HG03139 (cell line): ENCODE measurements at regions not wholly inside any gene's neighbourhood (a gene's known extent, or its start where the extent isn't known, plus 50 kb on each side); places are given as distances from the start of the nearest gene placed in this dataset.
"Not testable (repeated sequence)": the region's sequence is repeated elsewhere in the genome, so short reads cannot be mapped to it uniquely, and the experiment has no call there.

ENCODE experiments used
- ATAC-seq: cut with Tn5 transposase; IDR thresholded peaks from one replicate; pipeline ENCODE4 v1.9.1; 2021; ENCODE audit not compliant: unreplicated experiment

GRCh38 chr22:48718818-48719500 lies 1108.7 kb downstream of the BRD1 start:
- ATAC-seq, result no peak

- ATAC-seq, result no peak
These were observed 1109.5 kb downstream of the BRD1 start for GRCh38 chr22:48717883-48718817.

GRCh38 chr22:48717076-48717810 lies 1110.4 kb downstream of the BRD1 start:
- no peak for ATAC-seq

GRCh38 chr22:48716154-48716553 lies 1111.5 kb downstream of the BRD1 start:
- not testable (repeated sequence) for ATAC-seq

DNA sequence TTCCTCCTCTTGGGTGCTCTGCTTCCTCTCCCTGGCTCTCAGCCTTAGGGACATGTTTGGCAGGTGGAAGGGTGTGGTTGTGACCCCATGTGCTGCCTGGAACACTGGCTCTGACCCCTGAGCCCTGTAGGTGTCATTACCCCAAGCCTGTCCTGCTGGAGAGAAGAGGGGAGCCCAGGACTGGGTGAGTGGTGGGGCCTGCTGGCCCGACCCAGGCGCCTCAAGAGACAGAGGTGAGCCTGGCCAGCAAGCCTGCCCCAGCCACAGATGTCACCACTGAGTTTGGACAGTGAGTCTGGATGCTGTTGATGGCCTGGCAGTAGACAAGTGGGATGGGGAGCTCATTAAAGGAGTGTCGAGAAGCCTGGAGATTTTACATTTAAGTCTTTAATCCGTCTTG lies 1112.2 kb downstream of the BRD1 start:
- no peak for ATAC-seq

GRCh38 chr22:48714231-48714630 lies 1113.4 kb downstream of the BRD1 start:
- ATAC-seq, result no peak

GRCh38 chr22:48713272-48714205 lies 1114.1 kb downstream of the BRD1 start:
- no peak for ATAC-seq

- no peak for ATAC-seq
These were observed 1115.0 kb downstream of the BRD1 start for GRCh38 chr22:48712558-48713271.

DNA sequence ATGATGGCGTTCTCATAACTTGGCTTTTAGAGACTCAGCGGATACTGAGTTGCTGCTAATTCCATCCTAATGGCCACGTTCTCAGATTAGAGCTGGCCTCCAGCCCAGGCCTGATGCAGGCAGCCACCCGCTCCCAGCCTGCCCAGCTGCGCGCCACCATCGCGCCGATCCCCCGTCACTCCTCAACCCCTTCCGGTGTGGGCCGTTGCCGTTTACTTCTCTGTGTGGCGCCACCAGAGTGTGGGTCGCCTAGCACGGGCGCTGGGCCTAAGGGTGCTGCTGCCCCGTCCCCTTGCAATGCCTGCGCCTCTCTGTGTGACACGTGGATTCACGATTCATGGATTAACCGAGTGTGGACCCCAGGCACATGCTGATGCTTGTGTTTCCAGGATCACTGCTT lies 1116.0 kb downstream of the BRD1 start:
- no peak for ATAC-seq

DNA sequence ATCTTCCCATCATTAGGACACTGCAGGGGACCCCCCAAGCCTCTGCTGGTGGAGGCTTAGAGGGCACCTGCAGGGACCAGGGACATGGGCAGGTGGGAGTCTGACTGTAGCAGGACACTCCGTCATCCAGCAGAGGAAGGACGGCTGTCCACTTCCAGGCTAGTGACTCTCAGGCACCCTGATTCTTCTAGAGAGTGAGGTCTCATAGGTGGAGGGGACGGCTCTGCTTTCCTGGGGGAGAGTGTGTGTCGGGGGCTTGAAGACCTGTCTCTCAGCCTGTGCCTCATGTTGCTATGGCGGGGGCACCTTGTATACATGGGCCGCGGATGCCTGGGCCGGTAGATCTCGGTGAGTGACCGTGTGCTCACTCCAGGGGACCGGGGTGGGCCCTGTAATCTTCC lies 1116.6 kb downstream of the BRD1 start:
- no peak for ATAC-seq

GRCh38 chr22:48710410-48710809 lies 1117.3 kb downstream of the BRD1 start:
- ATAC-seq, result no peak

DNA sequence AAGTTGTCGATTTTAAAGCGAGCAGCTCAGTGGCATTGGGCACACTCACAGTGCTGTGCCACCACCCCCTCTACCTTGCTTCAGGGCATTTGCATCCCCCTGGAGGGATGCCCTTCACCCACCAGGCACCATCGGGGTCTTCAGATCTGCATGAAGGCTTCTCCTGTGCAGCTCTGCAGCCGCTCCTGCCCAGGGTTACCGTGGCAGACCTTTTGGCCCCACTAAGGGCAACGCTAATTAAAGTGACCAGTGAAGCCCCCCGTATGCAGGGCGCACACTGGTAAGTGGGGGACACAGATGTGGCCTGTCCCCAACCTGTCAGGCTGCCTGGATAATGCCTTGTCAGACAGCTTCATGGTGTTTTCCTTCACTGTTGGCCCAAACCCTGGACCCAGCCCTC lies 1117.7 kb downstream of the BRD1 start:
- ATAC-seq, result no peak

- ATAC-seq, result no peak
These were observed 1118.2 kb downstream of the BRD1 start for GRCh38 chr22:48709453-48709852.

GRCh38 chr22:48708558-48709245 lies 1119.0 kb downstream of the BRD1 start:
- no peak for ATAC-seq

DNA sequence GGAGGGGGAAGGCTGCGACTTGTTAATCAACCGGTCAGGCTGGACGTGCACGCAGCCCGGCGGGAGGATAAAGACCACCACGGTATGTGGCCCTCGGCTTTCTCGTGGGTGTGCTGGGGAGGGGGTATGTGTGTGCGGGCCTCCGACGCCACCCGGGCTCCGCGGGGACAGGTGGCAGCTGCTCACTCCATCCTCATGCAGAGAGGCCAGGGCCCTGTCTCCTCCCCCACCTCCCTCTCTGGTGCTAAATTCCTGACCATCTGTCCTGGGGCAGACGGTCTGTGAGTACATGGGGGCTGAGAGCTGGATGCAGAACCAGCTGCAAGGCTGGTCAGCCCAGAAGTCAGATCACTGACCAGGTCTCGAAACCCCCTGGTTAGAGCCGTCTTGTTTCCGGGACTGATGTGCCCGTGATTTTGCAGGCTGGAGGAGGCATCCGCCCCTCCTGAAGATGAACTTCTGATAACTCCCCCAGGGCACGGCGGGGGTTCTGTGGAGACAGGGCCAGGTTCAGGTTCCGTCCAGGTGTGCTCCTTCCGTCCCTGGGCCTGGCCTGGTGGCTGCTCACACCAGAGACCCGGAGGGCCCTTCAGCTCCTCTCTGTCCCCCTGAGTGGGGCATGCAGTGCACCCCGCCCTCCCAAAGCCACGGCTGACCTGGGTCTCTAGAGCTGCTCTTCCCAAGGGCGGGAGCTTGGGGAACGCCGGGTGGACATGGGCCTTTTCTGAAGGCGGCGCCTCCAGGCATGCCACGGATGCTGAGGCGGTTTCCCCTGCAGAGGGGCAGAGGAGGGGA lies 1119.7 kb downstream of the BRD1 start:
- ATAC-seq, result no peak

GRCh38 chr22:48706934-48707762 lies 1120.5 kb downstream of the BRD1 start:
- no peak for ATAC-seq

DNA sequence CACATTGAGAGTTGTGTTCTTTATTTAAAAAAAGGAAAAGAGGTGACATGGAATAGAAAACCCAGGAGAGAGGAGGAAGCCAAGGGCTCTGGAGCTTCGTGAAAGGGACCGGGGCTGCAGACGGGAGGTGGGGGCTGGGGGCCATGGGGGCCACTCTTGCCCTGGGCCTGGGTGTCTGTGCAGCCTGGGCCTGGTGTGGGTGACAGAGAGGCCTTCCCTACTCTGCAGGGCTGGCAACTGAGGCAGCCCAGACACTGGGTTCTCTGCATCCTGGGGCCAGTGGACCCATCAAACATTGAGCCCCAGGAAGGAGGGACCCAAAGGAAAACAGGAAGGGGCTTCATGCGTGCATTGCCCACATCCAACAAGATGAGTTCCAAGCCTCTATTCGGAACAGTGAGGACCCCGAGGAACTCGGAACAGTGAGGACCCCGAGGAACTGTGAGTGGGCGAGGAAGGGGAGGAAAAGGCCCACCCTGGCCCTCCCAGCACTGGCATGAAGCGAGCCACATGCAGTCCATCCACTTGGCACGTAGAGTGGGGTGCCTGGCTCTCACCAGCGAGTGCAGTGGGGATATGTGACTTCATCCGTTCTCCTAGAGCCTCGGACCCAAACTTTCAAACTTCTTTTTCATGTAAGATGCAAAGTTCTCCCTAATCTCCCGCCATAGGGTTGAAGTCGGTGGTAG lies 1121.6 kb downstream of the BRD1 start:
- ATAC-seq, result no peak
